ENCODE measurements at regions not wholly inside any gene's neighbourhood (a gene's known extent, or its start where the extent isn't known, plus 50 kb on each side); places are given as distances from the start of the nearest gene placed in this dataset.

GRCh38 chrX:13130816-13131215 is 86.4 kb upstream of the FAM9C start:
- H3K27ac ChIP-seq (ENCODE audit: low read length): no peak overlapping the region
- H3K4me3 ChIP-seq (ENCODE audit: low read length): no peak overlapping the region
- no peak overlapping the region for H3K9ac ChIP-seq (ENCODE audit: low read depth, low read length)
- no peaks in the 10 kb centered on the region for H3K27me3 ChIP-seq (ENCODE audit: insufficient read depth, low read length)
- H3K36me3 ChIP-seq (ENCODE audit: insufficient read depth, low read depth, low read length): no peaks in the 10 kb centered on the region
- no peaks in the 10 kb centered on the region; the same call in 1 of the 2 replicates for H3K4me1 ChIP-seq (ENCODE audit: insufficient read depth, low read length)
- H3K9me3 ChIP-seq (ENCODE audit: insufficient read depth, low read depth, low read length): no peaks in the 10 kb centered on the region

- Histone ChIP-seq H3K27ac (ENCODE audit: low read length) (no peak overlapping the region), H3K36me3 (ENCODE audit: insufficient read depth, low read depth, low read length) (no peaks in the 10 kb centered on the region)
Measured at GRCh38 chrX:13128104-13128503, 83.7 kb upstream of the FAM9C start.

GRCh38 chrX:13126775-13127174 is 82.4 kb upstream of the FAM9C start:
- H3K4me1 ChIP-seq (ENCODE audit: insufficient read depth, low read length): no peaks in the 10 kb centered on the region; the same call in 1 of the 2 replicates
- no peak overlapping the region for H3K4me3 ChIP-seq (ENCODE audit: low read length)
- H3K9me3 ChIP-seq (ENCODE audit: insufficient read depth, low read depth, low read length): no peaks in the 10 kb centered on the region
- H3K27me3 ChIP-seq (ENCODE audit: insufficient read depth, low read length): no peaks in the 10 kb centered on the region
- H3K27ac ChIP-seq (ENCODE audit: low read length): no peak overlapping the region
- no peak overlapping the region for H3K9ac ChIP-seq (ENCODE audit: low read depth, low read length)
- H3K36me3 ChIP-seq (ENCODE audit: insufficient read depth, low read depth, low read length): no peaks in the 10 kb centered on the region

More at GRCh38 chrX:13128104-13128503, 83.7 kb upstream of the FAM9C start:
- no peak overlapping the region for H3K4me3 ChIP-seq (ENCODE audit: low read length)
- H3K9me3 ChIP-seq (ENCODE audit: insufficient read depth, low read depth, low read length): no peaks in the 10 kb centered on the region
- H3K27me3 ChIP-seq (ENCODE audit: insufficient read depth, low read length): no peaks in the 10 kb centered on the region
- H3K4me1 ChIP-seq (ENCODE audit: insufficient read depth, low read length): no peaks in the 10 kb centered on the region; the same call in 1 of the 2 replicates
- no peak overlapping the region for H3K9ac ChIP-seq (ENCODE audit: low read depth, low read length)

- no peak overlapping the region for H3K27ac ChIP-seq (ENCODE audit: low read length)
- no peaks in the 10 kb centered on the region; the same call in 1 of the 2 replicates for H3K4me1 ChIP-seq (ENCODE audit: insufficient read depth, low read length)
- no peak overlapping the region for H3K9ac ChIP-seq (ENCODE audit: low read depth, low read length)
- H3K9me3 ChIP-seq (ENCODE audit: insufficient read depth, low read depth, low read length): no peaks in the 10 kb centered on the region
- no peaks in the 10 kb centered on the region for H3K27me3 ChIP-seq (ENCODE audit: insufficient read depth, low read length)
- no peaks in the 10 kb centered on the region for H3K36me3 ChIP-seq (ENCODE audit: insufficient read depth, low read depth, low read length)
- no peak overlapping the region for H3K4me3 ChIP-seq (ENCODE audit: low read length)
Measured at GRCh38 chrX:13125188-13125587, 80.8 kb upstream of the FAM9C start.

DNA sequence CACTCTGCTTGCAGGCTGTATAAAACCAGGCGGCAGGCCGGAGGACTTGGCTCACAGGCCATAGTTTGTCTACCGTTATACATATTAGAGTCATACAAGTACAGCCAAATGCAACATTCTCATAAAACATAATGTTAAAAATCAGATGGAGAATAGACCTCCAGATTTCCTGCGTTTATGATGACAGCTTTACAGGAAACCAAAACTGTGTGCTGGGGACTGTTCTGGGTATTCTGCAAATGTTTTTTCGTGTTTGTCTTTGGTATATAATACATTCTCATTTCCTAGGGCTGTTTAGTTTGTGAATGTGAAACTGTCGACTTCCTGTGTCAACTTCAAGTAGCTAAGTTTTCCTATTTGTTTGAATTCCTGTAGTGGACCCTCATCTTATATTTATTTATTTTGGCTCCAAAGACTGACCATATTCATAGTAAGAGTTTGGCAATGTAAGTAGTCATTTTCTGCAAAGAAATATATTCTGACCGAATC is 79.5 kb upstream of the FAM9C start:
- Histone ChIP-seq H3K36me3 (ENCODE audit: insufficient read depth, low read depth, low read length) (no peaks in the 10 kb centered on the region), H3K9me3 (ENCODE audit: insufficient read depth, low read depth, low read length) (no peaks in the 10 kb centered on the region), H3K27ac (ENCODE audit: low read length) (no peak overlapping the region), H3K27me3 (ENCODE audit: insufficient read depth, low read length) (no peaks in the 10 kb centered on the region), H3K9ac (ENCODE audit: low read depth, low read length) (no peak overlapping the region), H3K4me3 (ENCODE audit: low read length) (no peak overlapping the region), H3K4me1 (ENCODE audit: insufficient read depth, low read length) (no peaks in the 10 kb centered on the region; the same call in 1 of the 2 replicates)

GRCh38 chrX:13123247-13123856 is 78.9 kb upstream of the FAM9C start:
- H3K4me1 ChIP-seq (ENCODE audit: insufficient read depth, low read length): no peaks in the 10 kb centered on the region; the same call in 1 of the 2 replicates
- no peak overlapping the region for H3K9ac ChIP-seq (ENCODE audit: low read depth, low read length)
- H3K27ac ChIP-seq (ENCODE audit: low read length): no peak overlapping the region

GRCh38 chrX:13121020-13121555 is 76.7 kb upstream of the FAM9C start:
- Histone ChIP-seq H3K27ac (ENCODE audit: low read length) (no peak overlapping the region), H3K9ac (ENCODE audit: low read depth, low read length) (no peak overlapping the region), H3K4me3 (ENCODE audit: low read length) (no peak overlapping the region), H3K9me3 (ENCODE audit: insufficient read depth, low read depth, low read length) (peaks cover 3% of the 10 kb centered on the region; the same call in 1 of the 2 replicates), H3K27me3 (ENCODE audit: insufficient read depth, low read length) (no peaks in the 10 kb centered on the region), H3K36me3 (ENCODE audit: insufficient read depth, low read depth, low read length) (no peaks in the 10 kb centered on the region), H3K4me1 (ENCODE audit: insufficient read depth, low read length) (no peaks in the 10 kb centered on the region; the same call in 1 of the 2 replicates)

More at GRCh38 chrX:13123247-13123856, 78.9 kb upstream of the FAM9C start:
- Histone ChIP-seq H3K9me3 (ENCODE audit: insufficient read depth, low read depth, low read length) (no peaks in the 10 kb centered on the region), H3K27me3 (ENCODE audit: insufficient read depth, low read length) (no peaks in the 10 kb centered on the region), H3K4me3 (ENCODE audit: low read length) (no peak overlapping the region), H3K36me3 (ENCODE audit: insufficient read depth, low read depth, low read length) (no peaks in the 10 kb centered on the region)

DNA sequence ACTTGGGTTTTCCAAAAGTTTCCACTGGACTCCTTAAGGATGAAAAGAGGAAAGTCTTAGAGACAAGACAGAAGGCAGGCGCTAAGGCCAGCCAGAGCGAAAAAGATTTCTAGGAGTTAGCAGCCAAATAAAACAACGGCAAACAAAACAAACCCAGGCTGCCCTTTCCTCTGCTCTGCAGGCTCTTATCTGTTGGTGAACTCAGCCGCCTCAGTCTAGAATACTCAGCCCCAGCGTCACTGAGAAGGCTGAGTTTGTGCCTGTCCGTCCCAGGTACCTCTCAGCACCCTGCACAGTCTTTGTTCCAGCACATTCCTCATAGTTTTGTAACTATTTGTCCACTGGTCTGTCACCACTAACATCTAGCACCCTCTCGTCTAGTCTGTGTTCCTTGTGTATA is 75.6 kb upstream of the FAM9C start:
- Histone ChIP-seq H3K27ac (ENCODE audit: low read length) (no peak overlapping the region), H3K27me3 (ENCODE audit: insufficient read depth, low read length) (no peaks in the 10 kb centered on the region), H3K9me3 (ENCODE audit: insufficient read depth, low read depth, low read length) (peaks cover 3% of the 10 kb centered on the region; the same call in 1 of the 2 replicates), H3K9ac (ENCODE audit: low read depth, low read length) (no peak overlapping the region), H3K36me3 (ENCODE audit: insufficient read depth, low read depth, low read length) (no peaks in the 10 kb centered on the region), H3K4me3 (ENCODE audit: low read length) (no peak overlapping the region), H3K4me1 (ENCODE audit: insufficient read depth, low read length) (no peaks in the 10 kb centered on the region; the same call in 1 of the 2 replicates)

DNA sequence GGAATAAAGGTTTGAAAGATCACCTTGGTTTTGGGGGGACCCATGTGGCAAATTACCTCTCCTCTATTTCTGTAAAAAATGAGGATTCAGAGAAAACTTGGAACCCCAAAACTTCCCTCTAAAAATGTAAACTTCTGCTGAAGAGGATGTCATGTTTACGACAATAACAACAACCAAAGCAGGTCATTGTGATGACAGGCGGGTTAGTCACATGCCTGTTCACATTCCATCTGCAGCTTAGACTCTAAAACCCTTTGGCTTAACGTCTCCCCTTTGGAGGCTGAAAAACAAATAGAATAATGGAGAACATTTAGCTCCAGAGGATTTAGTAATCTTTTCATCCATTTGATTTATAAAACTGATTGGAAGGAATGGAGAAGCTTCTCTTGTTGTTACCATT is 75.0 kb upstream of the FAM9C start:
- no peak overlapping the region for H3K27ac ChIP-seq (ENCODE audit: low read length)
- no peak overlapping the region for H3K4me3 ChIP-seq (ENCODE audit: low read length)
- peaks cover 3% of the 10 kb centered on the region; the same call in 1 of the 2 replicates for H3K9me3 ChIP-seq (ENCODE audit: insufficient read depth, low read depth, low read length)
- H3K36me3 ChIP-seq (ENCODE audit: insufficient read depth, low read depth, low read length): no peaks in the 10 kb centered on the region
- H3K9ac ChIP-seq (ENCODE audit: low read depth, low read length): no peak overlapping the region
- H3K4me1 ChIP-seq (ENCODE audit: insufficient read depth, low read length): no peaks in the 10 kb centered on the region; the same call in 1 of the 2 replicates
- no peaks in the 10 kb centered on the region for H3K27me3 ChIP-seq (ENCODE audit: insufficient read depth, low read length)

DNA sequence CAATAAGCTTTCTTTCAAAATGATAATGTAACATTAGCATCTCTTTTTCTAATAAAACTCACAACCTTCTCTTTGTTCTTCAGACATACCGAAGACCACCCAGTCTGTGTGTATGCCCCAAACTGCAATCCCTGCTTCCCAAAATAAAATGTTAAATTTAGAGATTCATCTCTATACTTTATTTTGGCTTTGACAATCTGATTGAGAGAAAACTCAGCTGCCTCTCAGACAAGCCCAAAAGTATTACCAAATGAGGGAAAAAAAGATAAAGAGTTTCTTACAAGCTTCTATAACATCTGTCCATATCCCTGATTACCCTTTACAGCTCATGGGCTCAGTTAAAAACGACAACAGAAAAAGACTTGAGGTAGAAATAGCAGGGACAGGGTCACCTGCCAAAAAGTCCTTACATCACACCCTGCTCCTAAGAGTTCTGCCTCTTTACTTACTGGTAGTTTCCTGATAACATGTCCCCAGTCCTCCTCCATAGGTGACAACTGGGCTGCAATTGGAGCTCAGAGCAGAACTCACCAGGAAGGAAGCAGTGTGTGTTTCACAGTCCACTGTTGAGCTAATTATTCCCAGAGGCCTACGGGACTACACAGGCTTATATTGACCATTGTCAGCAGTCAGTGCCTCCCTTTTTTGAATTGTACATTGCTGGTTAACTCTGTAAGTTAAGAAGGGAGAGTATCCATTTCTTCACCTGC is 70.9 kb upstream of the FAM9C start:
- Histone ChIP-seq H3K27ac (ENCODE audit: low read length) (no peak overlapping the region), H3K4me1 (ENCODE audit: insufficient read depth, low read length) (no peaks in the 10 kb centered on the region), H3K9ac (ENCODE audit: low read depth, low read length) (no peak overlapping the region), H3K27me3 (ENCODE audit: insufficient read depth, low read length) (no peaks in the 10 kb centered on the region), H3K9me3 (ENCODE audit: insufficient read depth, low read depth, low read length) (peaks cover 3% of the 10 kb centered on the region; the same call in 1 of the 2 replicates), H3K4me3 (ENCODE audit: low read length) (no peak overlapping the region), H3K36me3 (ENCODE audit: insufficient read depth, low read depth, low read length) (no peaks in the 10 kb centered on the region)

DNA sequence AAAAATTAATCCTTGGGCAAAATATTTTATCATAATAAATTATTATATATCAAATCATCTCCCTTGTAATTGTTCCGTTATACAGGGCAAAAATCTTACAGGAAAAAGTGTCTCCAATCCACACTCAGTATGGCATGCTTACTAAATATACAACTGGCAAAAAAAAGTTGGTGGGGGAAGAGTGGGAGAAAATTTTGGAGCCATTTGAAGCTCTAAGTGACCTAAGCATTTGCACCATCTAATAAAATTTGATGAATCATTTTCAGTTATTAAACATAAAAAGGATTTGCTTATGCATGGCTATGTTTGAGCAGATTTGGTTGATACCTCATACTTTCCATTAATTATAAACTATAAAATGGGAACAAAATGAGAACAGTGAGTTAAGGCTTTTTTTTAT is 68.1 kb upstream of the FAM9C start:
- Histone ChIP-seq H3K4me3 (ENCODE audit: low read length) (no peak overlapping the region), H3K9me3 (ENCODE audit: insufficient read depth, low read depth, low read length) (peaks cover 3% of the 10 kb centered on the region; the same call in 1 of the 2 replicates), H3K27me3 (ENCODE audit: insufficient read depth, low read length) (no peaks in the 10 kb centered on the region), H3K4me1 (ENCODE audit: insufficient read depth, low read length) (no peaks in the 10 kb centered on the region), H3K36me3 (ENCODE audit: insufficient read depth, low read depth, low read length) (no peaks in the 10 kb centered on the region), H3K9ac (ENCODE audit: low read depth, low read length) (no peak overlapping the region), H3K27ac (ENCODE audit: low read length) (no peak overlapping the region)

Data from iPS-20b (cell line).